ENCODE measurements at regions not wholly inside any gene's neighbourhood (a gene's known extent, or its start where the extent isn't known, plus 50 kb on each side); places are given as distances from the start of the nearest gene placed in this dataset.
A peak's percentile ranks its signal among the peaks of the same experiment; 100 is the strongest.

DNA sequence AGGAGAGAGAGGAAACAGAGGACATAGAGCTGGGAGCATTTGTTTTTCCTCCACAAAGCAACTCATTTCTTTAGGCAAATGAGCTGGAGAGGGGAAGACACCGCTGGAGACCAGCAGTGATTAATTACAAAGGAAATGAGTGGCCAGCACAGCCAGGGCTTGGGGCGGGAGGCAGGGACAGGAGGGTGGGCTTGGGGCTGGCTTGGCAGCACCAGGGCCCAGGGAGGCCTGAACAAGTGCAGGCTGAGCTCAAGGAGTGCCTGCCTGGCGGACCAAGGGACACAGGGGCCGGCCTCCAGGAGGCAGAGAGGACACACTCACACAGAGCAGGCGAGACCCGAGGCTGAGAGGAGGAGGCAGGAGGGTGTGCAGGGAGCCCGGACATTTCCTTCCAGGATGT is 149.0 kb upstream of the UNC5B start:
- TF ChIP-seq EP300 (IDR thresholded peaks at IDR 0.05; ENCODE audit: borderline replicate concordance): no peak
- no peak for TF ChIP-seq RAD21 (IDR thresholded peaks at IDR 0.05; ENCODE audit: low read depth)
- no peak for TF ChIP-seq ZBTB7A (IDR thresholded peaks at IDR 0.05; ENCODE audit: low read depth)
- no peak for TF ChIP-seq NFIC (IDR thresholded peaks at IDR 0.05)
- no peak for TF ChIP-seq YY1 (IDR thresholded peaks at IDR 0.05; ENCODE audit: low read depth)
- TF ChIP-seq, protein P1, sequence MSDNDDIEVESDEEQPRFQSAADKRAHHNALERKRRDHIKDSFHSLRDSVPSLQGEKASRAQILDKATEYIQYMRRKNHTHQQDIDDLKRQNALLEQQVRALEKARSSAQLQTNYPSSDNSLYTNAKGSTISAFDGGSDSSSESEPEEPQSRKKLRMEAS (IDR thresholded peaks at IDR 0.05): no peak
- TF ChIP-seq FOXM1 (IDR thresholded peaks at IDR 0.05; ENCODE audit: borderline replicate concordance, low read depth): no peak
- TF ChIP-seq, protein P2, sequence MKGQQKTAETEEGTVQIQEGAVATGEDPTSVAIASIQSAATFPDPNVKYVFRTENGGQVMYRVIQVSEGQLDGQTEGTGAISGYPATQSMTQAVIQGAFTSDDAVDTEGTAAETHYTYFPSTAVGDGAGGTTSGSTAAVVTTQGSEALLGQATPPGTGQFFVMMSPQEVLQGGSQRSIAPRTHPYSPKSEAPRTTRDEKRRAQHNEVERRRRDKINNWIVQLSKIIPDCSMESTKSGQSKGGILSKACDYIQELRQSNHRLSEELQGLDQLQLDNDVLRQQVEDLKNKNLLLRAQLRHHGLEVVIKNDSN (IDR thresholded peaks at IDR 0.05): no peak
- no peak for TF ChIP-seq CEBPB (IDR thresholded peaks at IDR 0.05)
- no peak for TF ChIP-seq TAF1 (IDR thresholded peaks at IDR 0.05; ENCODE audit: low read depth)
- no peak for TF ChIP-seq TEAD4 (IDR thresholded peaks at IDR 0.05)
- TF ChIP-seq CREB1 (IDR thresholded peaks at IDR 0.05; ENCODE audit: low read depth): no peak
- TF ChIP-seq EGR1 (IDR thresholded peaks at IDR 0.05): no peak
- TF ChIP-seq, protein P3, sequence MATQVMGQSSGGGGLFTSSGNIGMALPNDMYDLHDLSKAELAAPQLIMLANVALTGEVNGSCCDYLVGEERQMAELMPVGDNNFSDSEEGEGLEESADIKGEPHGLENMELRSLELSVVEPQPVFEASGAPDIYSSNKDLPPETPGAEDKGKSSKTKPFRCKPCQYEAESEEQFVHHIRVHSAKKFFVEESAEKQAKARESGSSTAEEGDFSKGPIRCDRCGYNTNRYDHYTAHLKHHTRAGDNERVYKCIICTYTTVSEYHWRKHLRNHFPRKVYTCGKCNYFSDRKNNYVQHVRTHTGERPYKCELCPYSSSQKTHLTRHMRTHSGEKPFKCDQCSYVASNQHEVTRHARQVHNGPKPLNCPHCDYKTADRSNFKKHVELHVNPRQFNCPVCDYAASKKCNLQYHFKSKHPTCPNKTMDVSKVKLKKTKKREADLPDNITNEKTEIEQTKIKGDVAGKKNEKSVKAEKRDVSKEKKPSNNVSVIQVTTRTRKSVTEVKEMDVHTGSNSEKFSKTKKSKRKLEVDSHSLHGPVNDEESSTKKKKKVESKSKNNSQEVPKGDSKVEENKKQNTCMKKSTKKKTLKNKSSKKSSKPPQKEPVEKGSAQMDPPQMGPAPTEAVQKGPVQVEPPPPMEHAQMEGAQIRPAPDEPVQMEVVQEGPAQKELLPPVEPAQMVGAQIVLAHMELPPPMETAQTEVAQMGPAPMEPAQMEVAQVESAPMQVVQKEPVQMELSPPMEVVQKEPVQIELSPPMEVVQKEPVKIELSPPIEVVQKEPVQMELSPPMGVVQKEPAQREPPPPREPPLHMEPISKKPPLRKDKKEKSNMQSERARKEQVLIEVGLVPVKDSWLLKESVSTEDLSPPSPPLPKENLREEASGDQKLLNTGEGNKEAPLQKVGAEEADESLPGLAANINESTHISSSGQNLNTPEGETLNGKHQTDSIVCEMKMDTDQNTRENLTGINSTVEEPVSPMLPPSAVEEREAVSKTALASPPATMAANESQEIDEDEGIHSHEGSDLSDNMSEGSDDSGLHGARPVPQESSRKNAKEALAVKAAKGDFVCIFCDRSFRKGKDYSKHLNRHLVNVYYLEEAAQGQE (IDR thresholded peaks at IDR 0.05; ENCODE audit: low read depth): no peak
- TF ChIP-seq TCF12 (IDR thresholded peaks at IDR 0.05; ENCODE audit: low read depth): no peak

DNA sequence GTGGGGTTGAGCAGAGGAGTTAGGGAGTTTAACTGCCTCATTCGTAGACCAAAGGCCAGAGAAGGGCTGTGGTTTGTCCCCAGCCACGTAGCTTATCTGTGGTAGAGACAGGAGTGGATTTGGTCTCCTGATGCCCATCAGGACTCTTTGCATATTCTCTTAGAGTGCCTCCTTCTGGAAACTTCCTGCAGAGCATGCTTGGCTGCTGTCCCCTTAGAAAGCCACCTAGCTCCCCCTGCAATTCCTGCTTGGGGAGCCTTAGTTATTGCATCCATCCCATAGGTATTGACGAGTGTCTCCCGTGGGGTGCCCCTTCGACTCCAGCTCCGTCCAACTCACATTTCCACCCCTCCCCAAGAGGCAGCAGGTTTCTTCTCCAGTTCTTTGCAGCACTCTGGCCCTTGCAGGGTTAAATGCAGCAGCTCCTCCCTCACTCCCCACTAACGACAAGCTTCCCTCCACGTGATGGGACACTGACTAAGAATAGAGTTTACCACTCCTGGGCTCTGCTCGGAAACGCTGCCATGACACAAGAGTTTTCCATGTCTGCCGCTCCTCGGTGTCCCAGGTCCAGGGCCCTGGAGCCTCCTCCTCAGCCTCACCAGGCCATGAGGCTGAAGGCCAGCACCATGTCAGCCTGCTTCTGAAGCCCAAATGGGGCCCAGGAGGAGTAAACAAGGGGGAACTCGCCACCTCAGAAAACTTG is 147.8 kb upstream of the UNC5B start:
- no peak for TF ChIP-seq TEAD4 (IDR thresholded peaks at IDR 0.05)
- TF ChIP-seq RAD21 (IDR thresholded peaks at IDR 0.05; ENCODE audit: low read depth): peak; percentile 8; the same call in 1 of the 2 replicates

DNA sequence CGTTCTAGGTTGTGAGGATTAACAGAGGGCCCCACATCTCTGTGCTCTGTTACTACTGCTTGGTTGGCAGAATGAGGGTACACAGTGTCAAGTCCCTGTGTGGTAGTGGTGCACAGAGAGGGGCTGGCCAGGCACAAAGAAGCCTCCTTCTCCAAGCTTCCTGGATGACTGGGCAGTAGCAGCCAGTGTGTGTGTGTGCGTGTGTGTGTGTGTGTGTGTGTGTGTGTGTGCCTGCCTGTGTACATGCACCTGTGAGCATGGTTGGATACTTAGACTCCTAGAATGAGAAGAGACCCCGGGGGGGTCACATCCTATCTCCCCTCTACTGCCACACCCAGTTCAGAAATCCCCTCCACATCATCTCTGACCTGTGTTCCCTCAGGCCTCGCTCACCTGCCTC is 146.7 kb upstream of the UNC5B start:
- TF ChIP-seq, protein P1 (IDR thresholded peaks at IDR 0.05): no peak
- TF ChIP-seq EP300 (IDR thresholded peaks at IDR 0.05; ENCODE audit: borderline replicate concordance): no peak
- TF ChIP-seq YY1 (IDR thresholded peaks at IDR 0.05; ENCODE audit: low read depth): no peak
- no peak for TF ChIP-seq RAD21 (IDR thresholded peaks at IDR 0.05; ENCODE audit: low read depth)
- no peak for TF ChIP-seq CEBPB (IDR thresholded peaks at IDR 0.05)
- TF ChIP-seq, protein P3 (IDR thresholded peaks at IDR 0.05; ENCODE audit: low read depth): no peak
- TF ChIP-seq TCF12 (IDR thresholded peaks at IDR 0.05; ENCODE audit: low read depth): no peak
- TF ChIP-seq EGR1 (IDR thresholded peaks at IDR 0.05): no peak
- TF ChIP-seq, protein P2 (IDR thresholded peaks at IDR 0.05): no peak
- TF ChIP-seq ZBTB7A (IDR thresholded peaks at IDR 0.05; ENCODE audit: low read depth): no peak
- TF ChIP-seq TEAD4 (IDR thresholded peaks at IDR 0.05): no peak
- TF ChIP-seq CREB1 (IDR thresholded peaks at IDR 0.05; ENCODE audit: low read depth): no peak
- no peak for TF ChIP-seq NFIC (IDR thresholded peaks at IDR 0.05)
- TF ChIP-seq TAF1 (IDR thresholded peaks at IDR 0.05; ENCODE audit: low read depth): no peak
- no peak for TF ChIP-seq FOXM1 (IDR thresholded peaks at IDR 0.05; ENCODE audit: borderline replicate concordance, low read depth)

DNA sequence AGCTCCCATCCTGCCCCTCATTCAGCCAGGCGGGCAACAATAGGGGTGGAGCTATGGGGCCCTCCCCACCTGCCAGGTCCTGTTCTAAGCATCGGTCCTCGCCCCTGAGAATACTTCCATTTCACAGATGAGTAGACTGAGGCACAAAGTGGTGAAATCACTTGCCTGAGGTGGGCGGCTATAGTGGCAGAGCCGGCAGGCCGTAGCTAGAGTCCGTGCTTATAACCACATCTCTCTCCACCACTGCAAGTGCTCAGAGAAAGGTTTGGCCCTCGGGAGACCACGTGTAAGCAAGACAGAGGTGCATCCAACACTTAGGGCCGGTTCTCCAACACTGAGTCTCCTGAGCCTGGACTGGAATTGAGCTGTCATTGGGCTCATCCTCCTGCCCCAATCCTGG is 145.8 kb upstream of the UNC5B start:
- no peak for TF ChIP-seq ZBTB7A (IDR thresholded peaks at IDR 0.05; ENCODE audit: low read depth)
- TF ChIP-seq YY1 (IDR thresholded peaks at IDR 0.05; ENCODE audit: low read depth): no peak
- no peak for TF ChIP-seq EGR1 (IDR thresholded peaks at IDR 0.05)
- TF ChIP-seq CEBPB (IDR thresholded peaks at IDR 0.05): no peak
- no peak for TF ChIP-seq TEAD4 (IDR thresholded peaks at IDR 0.05)
- no peak for TF ChIP-seq EP300 (IDR thresholded peaks at IDR 0.05; ENCODE audit: borderline replicate concordance)
- TF ChIP-seq, protein P2 (IDR thresholded peaks at IDR 0.05): no peak
- TF ChIP-seq RAD21 (IDR thresholded peaks at IDR 0.05; ENCODE audit: low read depth): no peak
- TF ChIP-seq NFIC (IDR thresholded peaks at IDR 0.05): no peak
- TF ChIP-seq, protein P1 (IDR thresholded peaks at IDR 0.05): no peak
- no peak for TF ChIP-seq TCF12 (IDR thresholded peaks at IDR 0.05; ENCODE audit: low read depth)
- TF ChIP-seq TAF1 (IDR thresholded peaks at IDR 0.05; ENCODE audit: low read depth): no peak
- no peak for TF ChIP-seq CREB1 (IDR thresholded peaks at IDR 0.05; ENCODE audit: low read depth)
- TF ChIP-seq FOXM1 (IDR thresholded peaks at IDR 0.05; ENCODE audit: borderline replicate concordance, low read depth): no peak
- TF ChIP-seq, protein P3 (IDR thresholded peaks at IDR 0.05; ENCODE audit: low read depth): no peak

Data from Ishikawa (cell line).